Endodermal cell (in vitro differentiated cells): ENCODE measurements at regions not wholly inside any gene's neighbourhood (a gene's known extent, or its start where the extent isn't known, plus 50 kb on each side); places are given as distances from the start of the nearest gene placed in this dataset.

Experiments used
- DNase-seq: peaks from one replicate; pipeline ENCODE4 v3.0.0-alpha.2; 2017
- H3K27ac ChIP-seq: 2 replicates; pipeline ENCODE4 v1.5.1; 2013; ENCODE audit warnings: mild to moderate bottlenecking, low read depth, low read length, moderate library complexity
- H3K27me3 ChIP-seq: 2 replicates; pipeline ENCODE4 v1.6.1; 2013; ENCODE audit warnings: mild to moderate bottlenecking, low read length, moderate library complexity; ENCODE audit not compliant: insufficient read depth, control insufficient read depth, poor library complexity, severe bottlenecking
- H3K36me3 ChIP-seq: 2 replicates; pipeline ENCODE4 v1.7.0; 2013; ENCODE audit warnings: mild to moderate bottlenecking, low read length, moderate library complexity; ENCODE audit not compliant: control insufficient read depth, insufficient read depth
- H3K4me1 ChIP-seq: one replicate; pipeline ENCODE4 v1.7.0; 2013; ENCODE audit warnings: low read length; ENCODE audit not compliant: control insufficient read depth, insufficient read depth
- H3K4me3 ChIP-seq: 2 replicates; pipeline ENCODE4 v1.5.1; 2013; ENCODE audit warnings: mild to moderate bottlenecking, low read length, moderate library complexity
- H3K9ac ChIP-seq: 2 replicates; pipeline ENCODE4 v1.6.1; 2013; ENCODE audit warnings: mild to moderate bottlenecking, low read length, moderate library complexity; ENCODE audit not compliant: poor library complexity, severe bottlenecking; ENCODE audit errors: extremely low read depth
- H3K9me3 ChIP-seq: 2 replicates; pipeline ENCODE4 v1.6.1; 2013; ENCODE audit warnings: mild to moderate bottlenecking, low read length, moderate library complexity; ENCODE audit not compliant: control insufficient read depth
- H3K27ac Mint-ChIP-seq: 2 replicates; pipeline ENCODE4 v1.8.0; 2020; ENCODE audit warnings: mixed read lengths
- H3K27me3 Mint-ChIP-seq: 2 replicates; pipeline ENCODE4 v1.8.0; 2021; ENCODE audit warnings: mild to moderate bottlenecking, mixed read lengths; ENCODE audit not compliant: insufficient read depth
- H3K36me3 Mint-ChIP-seq: 2 replicates; pipeline ENCODE4 v1.8.0; 2020; ENCODE audit warnings: low read depth, mixed read lengths
- H3K4me1 Mint-ChIP-seq: 2 replicates; pipeline ENCODE4 v1.8.0; 2020; ENCODE audit warnings: mixed read lengths
- H3K4me3 Mint-ChIP-seq: 2 replicates; pipeline ENCODE4 v1.8.0; 2020; ENCODE audit warnings: mild to moderate bottlenecking, moderate library complexity, mixed read lengths
- H3K9me3 Mint-ChIP-seq: 2 replicates; pipeline ENCODE4 v1.8.0; 2020; ENCODE audit warnings: mild to moderate bottlenecking, mixed read lengths
- WGBS, 2 experiments: methylation state at CpG; one replicate each; pipeline versions ENCODE4 v1.1.5 to v1.1.7; 2013; ENCODE audit warnings: missing lambda C conversion rate in 2 of 2, mixed read lengths in 1 of 2; ENCODE audit not compliant: insufficient coverage in 1 of 2, insufficient read length in 1 of 2; 5-methylcytosine and 5-hydroxymethylcytosine counted together
- TF ChIP-seq, protein P1 (sequence below): fragments of 200-600 bp; sonication (generic); conservative IDR thresholded peaks from 2 replicates; pipeline ENCODE4 v1.5.0; 2021; ENCODE audit warnings: antibody characterized with exemption, mild to moderate bottlenecking

- no peaks in the 10 kb centered on the region for H3K27me3 Mint-ChIP-seq
- Histone ChIP-seq H3K27me3 (no peaks in the 10 kb centered on the region), H3K27ac (no peak overlapping the region), H3K9ac (no peak overlapping the region), H3K4me1 (no peaks in the 10 kb centered on the region), H3K4me3 (no peak overlapping the region), H3K9me3 (no peaks in the 10 kb centered on the region), H3K36me3 (no peaks in the 10 kb centered on the region)
- H3K4me1 Mint-ChIP-seq = no peaks in the 10 kb centered on the region
- no peak overlapping the region for H3K27ac Mint-ChIP-seq
- no peaks in the 10 kb centered on the region for H3K36me3 Mint-ChIP-seq
- no peak for DNase-seq
- H3K4me3 Mint-ChIP-seq = no peak overlapping the region
- 85% methylated on average over 1 of the region's 1 CpG; no CpG with 5 or more reads in 1 of the 2 experiments for WGBS, 2 experiments
- H3K9me3 Mint-ChIP-seq = peaks cover 3% of the 10 kb centered on the region
- TF ChIP-seq, protein P1, sequence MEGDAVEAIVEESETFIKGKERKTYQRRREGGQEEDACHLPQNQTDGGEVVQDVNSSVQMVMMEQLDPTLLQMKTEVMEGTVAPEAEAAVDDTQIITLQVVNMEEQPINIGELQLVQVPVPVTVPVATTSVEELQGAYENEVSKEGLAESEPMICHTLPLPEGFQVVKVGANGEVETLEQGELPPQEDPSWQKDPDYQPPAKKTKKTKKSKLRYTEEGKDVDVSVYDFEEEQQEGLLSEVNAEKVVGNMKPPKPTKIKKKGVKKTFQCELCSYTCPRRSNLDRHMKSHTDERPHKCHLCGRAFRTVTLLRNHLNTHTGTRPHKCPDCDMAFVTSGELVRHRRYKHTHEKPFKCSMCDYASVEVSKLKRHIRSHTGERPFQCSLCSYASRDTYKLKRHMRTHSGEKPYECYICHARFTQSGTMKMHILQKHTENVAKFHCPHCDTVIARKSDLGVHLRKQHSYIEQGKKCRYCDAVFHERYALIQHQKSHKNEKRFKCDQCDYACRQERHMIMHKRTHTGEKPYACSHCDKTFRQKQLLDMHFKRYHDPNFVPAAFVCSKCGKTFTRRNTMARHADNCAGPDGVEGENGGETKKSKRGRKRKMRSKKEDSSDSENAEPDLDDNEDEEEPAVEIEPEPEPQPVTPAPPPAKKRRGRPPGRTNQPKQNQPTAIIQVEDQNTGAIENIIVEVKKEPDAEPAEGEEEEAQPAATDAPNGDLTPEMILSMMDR = no peak
Measured at GRCh38 chr3:76908156-76908555, 131.7 kb upstream of the ROBO2 start.

GRCh38 chr3:76912841-76913383 lies 127.0 kb upstream of the ROBO2 start:
- no peaks in the 10 kb centered on the region for H3K9me3 Mint-ChIP-seq
- TF ChIP-seq, protein P1 = no peak
- no peak overlapping the region for H3K9ac ChIP-seq
- no peaks in the 10 kb centered on the region for H3K27me3 ChIP-seq
- no peak overlapping the region for H3K27ac Mint-ChIP-seq
- no peak overlapping the region for H3K4me3 Mint-ChIP-seq
- H3K4me3 ChIP-seq = no peak overlapping the region
- no peaks in the 10 kb centered on the region for H3K4me1 Mint-ChIP-seq
- no peaks in the 10 kb centered on the region for H3K27me3 Mint-ChIP-seq
- H3K9me3 ChIP-seq = no peaks in the 10 kb centered on the region
- no peaks in the 10 kb centered on the region for H3K36me3 Mint-ChIP-seq
- H3K4me1 ChIP-seq = no peaks in the 10 kb centered on the region
- no peak overlapping the region for H3K27ac ChIP-seq
- no peak for DNase-seq
- WGBS, 2 experiments = 95 to 96% methylated on average over 7 to 12 of the region's 12 CpGs
- H3K36me3 ChIP-seq = no peaks in the 10 kb centered on the region

- H3K27ac Mint-ChIP-seq = no peak overlapping the region
- no peaks in the 10 kb centered on the region for H3K9me3 Mint-ChIP-seq
Measured at GRCh38 chr3:76917436-76917835, 122.5 kb upstream of the ROBO2 start.

More at GRCh38 chr3:76917436-76917835, 122.5 kb upstream of the ROBO2 start:
- WGBS, 2 experiments = 89 to 92% methylated on average over 2 to 3 of the region's 3 CpGs
- Mint-ChIP-seq H3K36me3 (no peaks in the 10 kb centered on the region), H3K4me1 (no peaks in the 10 kb centered on the region), H3K4me3 (no peak overlapping the region), H3K27me3 (no peaks in the 10 kb centered on the region)
- H3K9me3 ChIP-seq = no peaks in the 10 kb centered on the region
- no peaks in the 10 kb centered on the region for H3K36me3 ChIP-seq
- H3K4me1 ChIP-seq = no peaks in the 10 kb centered on the region
- TF ChIP-seq, protein P1 = no peak
- no peak overlapping the region for H3K27ac ChIP-seq
- no peak overlapping the region for H3K9ac ChIP-seq
- no peak overlapping the region for H3K4me3 ChIP-seq
- DNase-seq = no peak
- H3K27me3 ChIP-seq = no peaks in the 10 kb centered on the region
